ENCODE measurements at regions not wholly inside any gene's neighbourhood (a gene's known extent, or its start where the extent isn't known, plus 50 kb on each side); places are given as distances from the start of the nearest gene placed in this dataset.

DNA sequence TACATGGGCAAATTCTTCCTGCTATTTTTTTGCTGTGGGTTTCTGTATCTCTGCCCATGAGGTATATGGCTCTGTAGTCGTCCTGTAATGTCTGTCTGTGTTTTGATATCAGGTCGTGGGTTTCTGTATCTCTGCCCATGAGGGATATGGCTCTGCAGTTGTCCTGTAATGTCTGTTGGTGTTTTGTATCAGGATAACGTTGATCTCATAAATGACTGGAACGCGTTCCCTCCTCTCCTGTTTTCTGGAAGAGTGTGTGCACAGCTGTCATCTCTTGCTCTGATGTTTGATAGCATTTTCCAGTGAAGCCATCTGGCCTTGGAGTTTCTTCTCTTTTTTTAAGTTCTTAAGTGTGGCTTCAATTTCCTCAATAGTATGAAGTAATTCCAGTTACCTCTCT lies 57.2 kb downstream of the SOX1 start:
- TF ChIP-seq, protein P1, sequence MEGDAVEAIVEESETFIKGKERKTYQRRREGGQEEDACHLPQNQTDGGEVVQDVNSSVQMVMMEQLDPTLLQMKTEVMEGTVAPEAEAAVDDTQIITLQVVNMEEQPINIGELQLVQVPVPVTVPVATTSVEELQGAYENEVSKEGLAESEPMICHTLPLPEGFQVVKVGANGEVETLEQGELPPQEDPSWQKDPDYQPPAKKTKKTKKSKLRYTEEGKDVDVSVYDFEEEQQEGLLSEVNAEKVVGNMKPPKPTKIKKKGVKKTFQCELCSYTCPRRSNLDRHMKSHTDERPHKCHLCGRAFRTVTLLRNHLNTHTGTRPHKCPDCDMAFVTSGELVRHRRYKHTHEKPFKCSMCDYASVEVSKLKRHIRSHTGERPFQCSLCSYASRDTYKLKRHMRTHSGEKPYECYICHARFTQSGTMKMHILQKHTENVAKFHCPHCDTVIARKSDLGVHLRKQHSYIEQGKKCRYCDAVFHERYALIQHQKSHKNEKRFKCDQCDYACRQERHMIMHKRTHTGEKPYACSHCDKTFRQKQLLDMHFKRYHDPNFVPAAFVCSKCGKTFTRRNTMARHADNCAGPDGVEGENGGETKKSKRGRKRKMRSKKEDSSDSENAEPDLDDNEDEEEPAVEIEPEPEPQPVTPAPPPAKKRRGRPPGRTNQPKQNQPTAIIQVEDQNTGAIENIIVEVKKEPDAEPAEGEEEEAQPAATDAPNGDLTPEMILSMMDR (IDR thresholded peaks at IDR 0.05), result no peak
- TF ChIP-seq POLR2A (IDR thresholded peaks at IDR 0.05), result no peak
